ENCODE measurements at regions not wholly inside any gene's neighbourhood (a gene's known extent, or its start where the extent isn't known, plus 50 kb on each side); places are given as distances from the start of the nearest gene placed in this dataset.

- H2BK15ac ChIP-seq (ENCODE audit: low read length), result no peak overlapping the region
- no peak overlapping the region for H4K8ac ChIP-seq (ENCODE audit: extremely low read depth, insufficient read depth, low read length)
- H2AK5ac ChIP-seq (ENCODE audit: low read depth, low read length), result no peak overlapping the region
- H3K9me3 ChIP-seq (ENCODE audit: insufficient read depth in 2 of 2, low read depth in 1 of 2, low read length in 1 of 2), result no peaks in the 10 kb centered on the region
- H3K4me1 ChIP-seq (replicated peaks in 1 of 4; ENCODE audit: control insufficient read depth in 3 of 4, insufficient read depth in 4 of 4, low read length in 3 of 4), result no peaks in the 10 kb centered on the region
- H3K9ac ChIP-seq (replicated peaks in 1 of 4; ENCODE audit: extremely low read depth in 1 of 4, low read depth in 3 of 4, low read length in 3 of 4), result no peak overlapping the region
- no peak for DNase-seq (ENCODE audit: low read depth in 1 of 2, low spot score in 2 of 2)
- no peak overlapping the region for H4K5ac ChIP-seq (ENCODE audit: insufficient read length, low read depth, low read length)
- FAIRE-seq, result no peak
- no peak overlapping the region for H3K23ac ChIP-seq (ENCODE audit: insufficient read length)
- no peaks in the 10 kb centered on the region for H3K27me3 ChIP-seq (replicated peaks in 1 of 4; ENCODE audit: control insufficient read depth in 3 of 4, extremely low read depth in 1 of 4, insufficient read depth in 3 of 4, low read length in 3 of 4)
- H3K18ac ChIP-seq (ENCODE audit: extremely low read depth, low read length), result no peak overlapping the region
- no peaks in the 10 kb centered on the region for H3K79me2 ChIP-seq (ENCODE audit: control insufficient read depth in 1 of 2, insufficient read depth in 2 of 2, low read length in 2 of 2)
- no peak overlapping the region for H3K27ac ChIP-seq (ENCODE audit: low read depth, low read length)
- H3K56ac ChIP-seq (replicated peaks; ENCODE audit: insufficient read length, low read depth, low read length), result no peak overlapping the region
- H2BK12ac ChIP-seq (ENCODE audit: low read depth, low read length), result no peak overlapping the region
- no peak overlapping the region for H3K14ac ChIP-seq (ENCODE audit: insufficient read length)
- WGBS, 2 experiments (ENCODE audit: extremely low coverage in 1 of 2, insufficient coverage in 1 of 2, insufficient read length in 1 of 2, insufficient replicate concordance in 2 of 2, low coverage in 1 of 2, low lambda C conversion rate in 2 of 2, missing lambda C conversion rate in 1 of 2), result 86% methylated on average over 3 of the region's 3 CpGs; no CpG with 5 or more reads in 1 of the 2 experiments
- no peak for TF ChIP-seq SIRT6 (IDR thresholded peaks at IDR 0.05; ENCODE audit: low read length)
- TF ChIP-seq KDM1A (IDR thresholded peaks at IDR 0.05; ENCODE audit: borderline replicate concordance, low read length), result no peak
- no peak for TF ChIP-seq RXRA (IDR thresholded peaks at IDR 0.05; ENCODE audit: insufficient read depth, low read depth, low read length)
- no peak for TF ChIP-seq RAD21 (IDR thresholded peaks at IDR 0.05 in 1 of 2, conservative IDR thresholded peaks at IDR 0.05 in 1 of 2; ENCODE audit: low read depth in 2 of 2, low read length in 2 of 2)
- TF ChIP-seq HDAC2 (IDR thresholded peaks at IDR 0.05; ENCODE audit: borderline replicate concordance in 1 of 2, low read depth in 2 of 2, low read length in 2 of 2), result no peak
- TF ChIP-seq JUND (IDR thresholded peaks at IDR 0.05; ENCODE audit: low read length), result no peak
- TF ChIP-seq CBX8 (IDR thresholded peaks at IDR 0.05; ENCODE audit: borderline replicate concordance, low read depth, low read length), result no peak
- TF ChIP-seq SRF (IDR thresholded peaks at IDR 0.05; ENCODE audit: low read depth, low read length), result no peak
- no peak for TF ChIP-seq TEAD4 (IDR thresholded peaks at IDR 0.05; ENCODE audit: low read depth, low read length)
- TF ChIP-seq ASH2L (IDR thresholded peaks at IDR 0.05; ENCODE audit: low read length), result no peak
- no peak for TF ChIP-seq CHD2 (IDR thresholded peaks at IDR 0.05; ENCODE audit: low read length)
- TF ChIP-seq SP1 (IDR thresholded peaks at IDR 0.05; ENCODE audit: low read depth, low read length), result no peak
- no peaks in the 10 kb centered on the region for H3K79me1 ChIP-seq (ENCODE audit: low read depth, low read length)
- no peaks in the 10 kb centered on the region for H3K23me2 ChIP-seq (ENCODE audit: low read depth, low read length)
- no peak overlapping the region for H2BK5ac ChIP-seq (ENCODE audit: low read depth, low read length)
- H4K20me1 ChIP-seq (replicated peaks in 1 of 2; ENCODE audit: control insufficient read depth in 1 of 2, insufficient read depth in 2 of 2, low read length in 2 of 2), result no peaks in the 10 kb centered on the region
- ChIA-PET POLR2A (ENCODE audit: partially characterized antibody) (no interaction called here), CTCF (ENCODE audit: partially characterized antibody) (no interaction called here)
- no peak overlapping the region for H4K91ac ChIP-seq (replicated peaks; ENCODE audit: insufficient read length, low read length)
- H3K4me3 ChIP-seq (ENCODE audit: extremely low read depth in 1 of 4, insufficient read depth in 2 of 4, low read depth in 3 of 4, low read length in 4 of 4), result no peak overlapping the region
- no peak overlapping the region for H2BK20ac ChIP-seq (ENCODE audit: low read length)
- H3K36me3 ChIP-seq (ENCODE audit: control insufficient read depth in 2 of 4, insufficient read depth in 4 of 4, low read length in 3 of 4), result no peaks in the 10 kb centered on the region
- no peak overlapping the region for H3K4me2 ChIP-seq (ENCODE audit: insufficient read depth in 1 of 2, low read depth in 2 of 2, low read length in 2 of 2)
- no peak overlapping the region for H2AFZ ChIP-seq (ENCODE audit: low read length)
- no peak overlapping the region for H2BK120ac ChIP-seq (replicated peaks; ENCODE audit: low read depth, low read length)
- H3K4ac ChIP-seq (replicated peaks; ENCODE audit: insufficient read length, low read depth, low read length), result no peak overlapping the region
Measured at GRCh38 chr5:16350816-16351215, 114.8 kb downstream of the ZNF622 start.
